Right lobe of liver (tissue), 6 donors: ENCODE measurements at regions not wholly inside any gene's neighbourhood (a gene's known extent, or its start where the extent isn't known, plus 50 kb on each side); places are given as distances from the start of the nearest gene placed in this dataset.

Experiments used
- ATAC-seq, 4 donors: fragments of 200-7000 bp; cut with Tn5 transposase; one replicate each; pipeline ENCODE4 v1.9.1; 2020; ENCODE audit warnings: mild to moderate bottlenecking in 4 of 4, moderate library complexity in 4 of 4
- DNase-seq, 3 donors: peaks; one replicate each; pipeline ENCODE4 v3.0.0-alpha.2; 2020
- H3K27ac ChIP-seq, 3 donors: fragments of 200-600 bp; one replicate each; pipeline ENCODE4 v1.8.0; 2022
- H3K27me3 ChIP-seq, 2 donors: fragments of 200-600 bp; one replicate each; pipeline ENCODE4 v1.8.0; 2022
- H3K36me3 ChIP-seq, 4 donors: fragments of 200-600 bp; sonication (generic) in 1 of 4; one replicate each; pipeline versions ENCODE4 v1.5.1 to v1.8.0; 2017 to 2022; ENCODE audit warnings: control low read depth in 1 of 4
- H3K4me1 ChIP-seq, 4 donors: fragments of 200-600 bp; sonication (generic) in 1 of 4; one replicate each; pipeline versions ENCODE4 v1.5.1 to v1.8.0; 2017 to 2022; ENCODE audit warnings: control low read depth in 1 of 4
- H3K4me3 ChIP-seq, 3 donors: fragments of 200-600 bp; one replicate each; pipeline ENCODE4 v1.8.0; 2022
- H3K9me3 ChIP-seq, 4 donors: fragments of 200-600 bp; sonication (generic) in 1 of 4; one replicate each; pipeline versions ENCODE4 v1.5.1 to v1.8.0; 2017 to 2022; ENCODE audit warnings: control low read depth in 1 of 4
- CTCF ChIP-seq, 4 donors: fragments of 200-600 bp in 3 of 4; fragments of 450-650 bp in 1 of 4; IDR thresholded peaks; one replicate each; pipeline versions ENCODE4 v1.5.1 to v1.8.0; 2016 to 2022; ENCODE audit warnings: antibody characterized with exemption in 4 of 4, mild to moderate bottlenecking in 2 of 4
- POLR2A ChIP-seq: fragments of 450-650 bp; IDR thresholded peaks from one replicate; pipeline ENCODE4 v1.6.1; 2017; ENCODE audit warnings: antibody characterized with exemption, mild to moderate bottlenecking
- WGBS: methylation state at CpG from one replicate; pipeline ENCODE4 v1.1.6; 2018; ENCODE audit warnings: low coverage, low lambda C conversion rate; ENCODE audit not compliant: insufficient coverage; ENCODE audit errors: missing lambda C conversion rate; 5-methylcytosine and 5-hydroxymethylcytosine counted together
- intact Hi-C, 2 donors: fragments of 100-400 bp; cut with DNase I; formaldehyde crosslinking; loops; one replicate each; pipeline versions ENCODE4 v1.11.2 to v1.14.1; 2022
- donor health status: DM: no; HTN: yes; CAD: no.
- donor health status: DM: no; HTN: no; CAD: no.
- donor health status: DM: no; HTN: no; CAD: no.
- donor health status: DM: no; HTN: yes; CAD: no.
- donor health status: DM: no; HTN: yes; CAD: no.

GRCh38 chr6:17039266-17039665 is 62.6 kb upstream of the STMND1 start:
- H3K4me3 ChIP-seq, result no peak overlapping the region
- intact Hi-C loops, result no loop called here
- DNase-seq, result no peak
- WGBS, result 83% methylated on average over 4 of the region's 4 CpGs
- no peaks in the 10 kb centered on the region for H3K36me3 ChIP-seq
- no peak for ATAC-seq
- H3K27ac ChIP-seq, result no peak overlapping the region
- TF ChIP-seq CTCF (IDR thresholded peaks at IDR 0.05) (no peak), POLR2A (no peak)
- no peaks in the 10 kb centered on the region for H3K27me3 ChIP-seq
- H3K4me1 ChIP-seq, result peaks cover 0 to 4% (median 0%) of the 10 kb centered on the region in 4 donors
- no peaks in the 10 kb centered on the region for H3K9me3 ChIP-seq

- no peak for ATAC-seq
These were observed 63.5 kb upstream of the STMND1 start for GRCh38 chr6:17038316-17038715.

GRCh38 chr6:17036065-17036393 is 65.8 kb upstream of the STMND1 start:
- no peak for DNase-seq
- no peak for ATAC-seq
- Histone ChIP-seq H3K9me3 (no peaks in the 10 kb centered on the region), H3K36me3 (no peaks in the 10 kb centered on the region), H3K27ac (no peak overlapping the region), H3K4me3 (no peak overlapping the region), H3K4me1 (no peaks in the 10 kb centered on the region), H3K27me3 (no peaks in the 10 kb centered on the region)
- WGBS, result 89% methylated on average over 4 of the region's 5 CpGs
- TF ChIP-seq POLR2A (no peak), CTCF (IDR thresholded peaks at IDR 0.05) (no peak)
- intact Hi-C loops, result no loop called here

More at GRCh38 chr6:17038316-17038715, 63.5 kb upstream of the STMND1 start:
- Histone ChIP-seq H3K27ac (no peak overlapping the region), H3K36me3 (no peaks in the 10 kb centered on the region), H3K4me3 (no peak overlapping the region), H3K9me3 (no peaks in the 10 kb centered on the region), H3K27me3 (no peaks in the 10 kb centered on the region), H3K4me1 (peaks cover 0 to 4% (median 0%) of the 10 kb centered on the region in 4 donors)
- intact Hi-C loops, result no loop called here
- no peak for DNase-seq
- WGBS, result 59% methylated on average over 2 of the region's 2 CpGs
- no peak for TF ChIP-seq CTCF (IDR thresholded peaks at IDR 0.05)
- TF ChIP-seq POLR2A, result no peak

- Histone ChIP-seq H3K27me3 (no peaks in the 10 kb centered on the region), H3K4me1 (no peaks in the 10 kb centered on the region), H3K9me3 (no peaks in the 10 kb centered on the region), H3K27ac (no peak overlapping the region), H3K4me3 (no peak overlapping the region), H3K36me3 (no peaks in the 10 kb centered on the region)
- intact Hi-C loops, result no loop called here
- WGBS, result 66% methylated on average over 8 of the region's 8 CpGs
- TF ChIP-seq POLR2A, result no peak
- no peak for TF ChIP-seq CTCF (IDR thresholded peaks at IDR 0.05)
- DNase-seq, result no peak
- no peak for ATAC-seq
These were observed 66.4 kb upstream of the STMND1 start for GRCh38 chr6:17035257-17036064.
